ENCODE measurements at regions not wholly inside any gene's neighbourhood (a gene's known extent, or its start where the extent isn't known, plus 50 kb on each side); places are given as distances from the start of the nearest gene placed in this dataset.

GRCh38 chr18:2302012-2302411, 269.3 kb downstream of the METTL4 start:
- no peak overlapping the region for H3K4me3 Mint-ChIP-seq (ENCODE audit: unreplicated experiment)
- TF ChIP-seq CTCF (IDR thresholded peaks at IDR 0.05; ENCODE audit: unreplicated experiment), result no peak
- no peak for DNase-seq (ENCODE audit: low spot score)
- no peak overlapping the region for H3K27ac Mint-ChIP-seq (ENCODE audit: unreplicated experiment)
- H3K4me1 Mint-ChIP-seq (ENCODE audit: unreplicated experiment), result no peaks in the 10 kb centered on the region
- H3K36me3 Mint-ChIP-seq (ENCODE audit: low read depth, unreplicated experiment), result no peaks in the 10 kb centered on the region
- H3K9me3 Mint-ChIP-seq (ENCODE audit: unreplicated experiment), result no peaks in the 10 kb centered on the region
- no peaks in the 10 kb centered on the region for H3K27me3 Mint-ChIP-seq (ENCODE audit: unreplicated experiment)

- no peak for DNase-seq (ENCODE audit: low spot score)
- no peak for TF ChIP-seq CTCF (IDR thresholded peaks at IDR 0.05; ENCODE audit: unreplicated experiment)
- no peaks in the 10 kb centered on the region for H3K36me3 Mint-ChIP-seq (ENCODE audit: low read depth, unreplicated experiment)
- H3K4me1 Mint-ChIP-seq (ENCODE audit: unreplicated experiment), result no peaks in the 10 kb centered on the region
- no peak overlapping the region for H3K4me3 Mint-ChIP-seq (ENCODE audit: unreplicated experiment)
- H3K27me3 Mint-ChIP-seq (ENCODE audit: unreplicated experiment), result no peaks in the 10 kb centered on the region
- H3K27ac Mint-ChIP-seq (ENCODE audit: unreplicated experiment), result no peak overlapping the region
- H3K9me3 Mint-ChIP-seq (ENCODE audit: unreplicated experiment), result no peaks in the 10 kb centered on the region
These were observed 268.4 kb downstream of the METTL4 start for GRCh38 chr18:2302628-2303516.

GRCh38 chr18:2303517-2304238, 267.6 kb downstream of the METTL4 start:
- H3K4me3 Mint-ChIP-seq (ENCODE audit: unreplicated experiment), result no peak overlapping the region
- no peaks in the 10 kb centered on the region for H3K9me3 Mint-ChIP-seq (ENCODE audit: unreplicated experiment)
- TF ChIP-seq CTCF (IDR thresholded peaks at IDR 0.05; ENCODE audit: unreplicated experiment), result no peak
- no peaks in the 10 kb centered on the region for H3K27me3 Mint-ChIP-seq (ENCODE audit: unreplicated experiment)
- DNase-seq (ENCODE audit: low spot score), result no peak
- no peak overlapping the region for H3K27ac Mint-ChIP-seq (ENCODE audit: unreplicated experiment)
- no peaks in the 10 kb centered on the region for H3K36me3 Mint-ChIP-seq (ENCODE audit: low read depth, unreplicated experiment)
- no peaks in the 10 kb centered on the region for H3K4me1 Mint-ChIP-seq (ENCODE audit: unreplicated experiment)

GRCh38 chr18:2304378-2305175, 266.7 kb downstream of the METTL4 start:
- Mint-ChIP-seq H3K4me3 (ENCODE audit: unreplicated experiment) (no peak overlapping the region), H3K27me3 (ENCODE audit: unreplicated experiment) (no peaks in the 10 kb centered on the region), H3K9me3 (ENCODE audit: unreplicated experiment) (no peaks in the 10 kb centered on the region), H3K36me3 (ENCODE audit: low read depth, unreplicated experiment) (no peaks in the 10 kb centered on the region), H3K27ac (ENCODE audit: unreplicated experiment) (no peak overlapping the region), H3K4me1 (ENCODE audit: unreplicated experiment) (no peaks in the 10 kb centered on the region)
- no peak for DNase-seq (ENCODE audit: low spot score)
- no peak for TF ChIP-seq CTCF (IDR thresholded peaks at IDR 0.05; ENCODE audit: unreplicated experiment)
